Activated CD8-positive, alpha-beta memory T cell treated with anti-CD3 and anti-CD28 coated beads, Interleukin-2, amount 50 U/mL, for 1 hour (primary cell): ENCODE measurements at regions not wholly inside any gene's neighbourhood (a gene's known extent, or its start where the extent isn't known, plus 50 kb on each side); places are given as distances from the start of the nearest gene placed in this dataset.
A peak's percentile ranks its signal among the peaks of the same experiment; 100 is the strongest.

Experiments
- DNase-seq: peaks from one replicate; pipeline ENCODE4 v3.0.0-alpha.2; 2020; ENCODE audit errors: extremely low read depth

DNA sequence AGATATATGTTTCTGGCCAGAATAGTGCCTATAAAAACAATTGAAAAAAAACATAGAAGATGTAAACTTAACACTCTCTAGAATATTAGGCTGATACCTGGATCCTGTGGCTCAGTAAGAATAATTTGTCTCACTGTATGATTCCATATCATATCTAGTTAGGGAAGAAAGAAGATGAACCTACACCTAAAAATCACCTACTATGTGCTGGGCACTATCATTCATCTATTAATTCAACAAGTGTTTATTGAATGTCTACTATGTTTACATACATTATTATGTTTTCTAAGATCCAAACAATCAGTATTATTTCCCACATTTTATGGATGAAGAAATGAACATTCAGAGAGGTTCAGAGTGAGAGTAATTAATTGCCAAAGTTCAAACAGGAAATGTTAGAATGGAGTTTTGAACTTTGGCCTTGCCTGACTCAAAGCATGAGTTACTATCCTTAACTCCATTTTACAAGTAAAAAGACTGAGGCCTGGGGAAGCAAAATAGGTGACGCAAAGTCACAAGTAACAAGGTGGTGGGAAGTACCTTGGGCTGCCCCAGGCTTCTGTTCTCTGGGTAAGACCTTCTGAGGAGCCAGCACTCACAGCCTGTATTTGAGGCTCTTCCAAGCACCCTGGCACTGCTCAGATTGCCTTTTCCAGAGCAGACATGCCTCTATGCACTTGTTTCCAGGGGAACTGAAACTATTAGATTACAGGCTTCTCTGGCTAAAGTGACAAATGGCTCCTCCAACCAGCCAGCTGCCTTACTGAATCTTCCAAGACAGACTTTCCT, 111.1 kb upstream of the ACSL4 start:
- DNase-seq = no peak

GRCh38 chrX:109844986-109845385, 111.9 kb upstream of the ACSL4 start:
- DNase-seq = no peak

DNA sequence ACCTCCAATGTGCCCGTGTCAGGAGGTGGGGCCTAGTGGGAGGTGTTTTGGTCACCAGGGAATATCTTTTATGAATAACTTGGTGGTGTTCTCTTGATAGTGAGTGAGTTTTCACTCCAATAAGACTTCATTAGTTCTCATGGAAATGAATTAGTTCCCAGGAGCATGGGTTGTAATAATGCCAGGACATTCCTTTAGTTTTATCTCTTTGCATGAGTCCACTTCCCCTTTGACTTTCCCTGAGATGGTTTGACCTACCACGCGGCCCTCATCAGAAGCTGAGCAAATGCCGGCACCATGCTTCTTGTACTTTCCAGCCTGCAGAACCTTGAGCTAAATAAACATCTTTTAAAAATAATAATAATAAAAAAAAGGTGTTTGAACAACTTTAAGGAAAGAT, 112.9 kb upstream of the ACSL4 start:
- no peak for DNase-seq

DNA sequence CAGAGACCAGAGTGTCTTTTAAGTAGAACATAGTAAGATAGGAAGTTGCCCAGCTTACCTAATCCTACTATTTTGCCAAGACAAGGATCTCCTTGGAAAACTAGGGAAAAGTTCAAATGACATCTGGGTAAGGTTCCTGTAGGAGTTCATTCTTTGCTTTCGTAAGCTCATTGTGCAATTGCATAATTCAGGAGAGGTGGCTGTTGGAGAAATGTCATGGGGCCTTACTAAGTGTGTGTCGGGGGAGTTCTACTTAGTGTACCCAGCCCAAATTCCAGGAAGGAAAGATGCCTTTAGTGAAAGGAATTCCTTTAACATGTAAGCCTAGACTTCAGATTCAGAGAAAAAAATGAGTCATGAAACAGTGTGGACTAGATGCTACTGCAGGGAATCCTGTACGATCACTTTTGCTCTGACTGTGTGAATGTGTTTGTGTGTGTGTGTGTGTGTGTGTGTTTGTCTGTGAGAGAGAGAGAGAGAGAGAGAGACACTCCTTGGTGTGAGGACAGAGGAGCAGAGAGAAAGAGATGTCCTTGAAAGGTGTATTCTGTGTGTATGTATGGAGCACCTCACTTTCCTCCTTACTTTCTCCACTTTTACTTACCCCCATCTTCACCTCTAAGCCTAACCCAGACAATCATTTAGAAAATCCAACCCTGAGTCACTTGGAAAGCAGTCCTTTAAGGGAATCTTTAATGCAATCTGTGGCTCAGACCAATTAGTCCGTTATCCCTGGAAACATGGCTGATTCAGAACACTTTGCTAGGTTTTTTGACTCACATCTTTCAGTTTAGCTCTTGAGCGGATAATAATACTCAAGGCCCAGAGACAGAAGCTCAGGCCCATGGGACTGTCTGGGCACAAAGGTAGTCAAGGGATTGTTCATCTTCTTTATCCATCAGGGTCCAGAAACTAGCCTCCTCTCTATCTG, 114.5 kb upstream of the ACSL4 start:
- no peak for DNase-seq

- no peak for DNase-seq
Observed at GRCh38 chrX:109848461-109849050, 115.5 kb upstream of the ACSL4 start.

DNA sequence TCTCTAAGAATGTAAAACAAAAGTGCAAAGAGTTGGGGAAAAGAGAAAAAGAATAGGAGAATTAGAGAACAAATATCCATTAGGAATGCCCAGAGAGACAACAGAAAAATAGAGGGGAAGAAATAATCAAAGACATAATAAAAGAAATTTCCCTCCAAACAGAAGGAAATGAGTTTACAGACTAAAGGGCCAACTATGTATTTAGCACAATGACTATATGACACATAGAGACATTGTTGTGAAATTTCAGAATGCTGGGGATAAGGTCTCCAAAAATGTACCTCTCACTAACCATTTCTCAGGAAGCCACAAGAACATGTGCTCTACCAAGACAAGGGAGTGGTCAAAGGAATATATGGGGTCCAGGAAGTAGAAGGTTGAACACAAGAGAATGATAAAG, 121.0 kb upstream of the ACSL4 start:
- no peak for DNase-seq

DNA sequence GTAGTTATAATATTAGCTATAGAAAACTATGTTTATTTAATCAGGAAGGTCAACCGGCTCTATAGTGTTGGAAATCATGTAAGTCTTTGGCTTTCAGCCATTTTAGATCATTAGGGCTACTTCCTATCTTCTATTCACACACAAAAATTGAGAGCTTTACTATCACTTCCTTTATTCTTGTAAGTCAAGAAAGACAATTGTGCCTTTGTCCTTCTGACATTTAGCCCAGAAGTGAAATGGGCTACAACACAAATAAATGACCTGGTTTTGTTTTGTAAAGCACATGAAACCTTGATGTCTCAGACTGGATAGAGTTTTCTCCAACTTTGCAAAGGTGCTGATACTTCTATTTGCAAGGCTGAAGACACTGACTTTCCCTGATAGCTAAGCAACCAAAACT, 122.4 kb upstream of the ACSL4 start:
- no peak for DNase-seq

GRCh38 chrX:109856974-109857373, 123.9 kb upstream of the ACSL4 start:
- DNase-seq = peak; percentile 5

DNA sequence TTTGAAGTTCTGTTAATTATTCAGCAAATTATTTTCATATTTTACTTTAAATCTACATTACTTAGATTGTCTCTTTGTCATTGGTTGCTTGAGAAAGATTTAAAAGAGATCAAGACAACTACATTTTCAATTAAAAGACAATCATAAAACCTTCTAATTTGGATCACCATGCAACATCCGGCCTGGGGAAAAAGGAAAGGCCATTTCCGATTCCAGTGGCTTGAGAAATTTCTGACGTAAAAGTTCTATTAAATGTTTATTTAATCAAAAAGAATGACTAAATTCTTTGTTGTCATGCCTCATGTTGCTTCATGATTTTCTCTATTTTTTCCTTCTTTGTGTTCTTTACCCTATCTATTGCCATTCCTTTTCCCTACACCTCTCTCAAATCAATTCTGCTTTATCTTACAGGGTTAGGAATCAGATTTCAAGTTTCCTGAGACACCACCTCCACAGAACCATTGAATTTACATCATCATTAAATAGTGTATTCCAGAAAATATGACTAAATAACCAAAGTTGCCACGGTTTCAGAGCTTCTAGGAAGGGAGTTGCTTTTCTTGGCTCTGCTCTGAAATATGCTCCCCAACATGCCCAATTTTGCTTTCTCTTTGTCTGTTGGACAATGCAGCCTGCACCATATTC, 124.6 kb upstream of the ACSL4 start:
- no peak for DNase-seq

GRCh38 chrX:109858602-109859341, 125.7 kb upstream of the ACSL4 start:
- DNase-seq = no peak

DNA sequence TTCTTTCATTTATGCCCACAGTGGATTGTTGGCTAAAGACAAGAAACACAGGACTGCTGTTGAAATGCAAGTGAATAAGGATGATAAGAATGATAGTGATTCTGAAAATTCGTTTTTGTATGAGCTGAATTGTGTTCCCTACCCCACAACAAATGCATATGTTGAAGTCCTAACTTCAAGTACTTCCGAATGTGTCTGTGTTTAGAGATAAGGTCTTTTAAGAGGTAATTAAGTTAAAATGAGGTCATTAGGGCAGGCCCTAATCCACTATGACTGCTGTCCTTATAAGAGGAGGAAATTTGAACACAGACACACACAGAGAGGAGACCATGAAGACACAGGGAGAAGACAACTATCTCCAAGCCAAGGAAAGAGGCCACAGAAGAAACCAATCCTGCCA, 126.6 kb upstream of the ACSL4 start:
- DNase-seq = no peak

GRCh38 chrX:109862433-109862832, 129.4 kb upstream of the ACSL4 start:
- DNase-seq = no peak

DNA sequence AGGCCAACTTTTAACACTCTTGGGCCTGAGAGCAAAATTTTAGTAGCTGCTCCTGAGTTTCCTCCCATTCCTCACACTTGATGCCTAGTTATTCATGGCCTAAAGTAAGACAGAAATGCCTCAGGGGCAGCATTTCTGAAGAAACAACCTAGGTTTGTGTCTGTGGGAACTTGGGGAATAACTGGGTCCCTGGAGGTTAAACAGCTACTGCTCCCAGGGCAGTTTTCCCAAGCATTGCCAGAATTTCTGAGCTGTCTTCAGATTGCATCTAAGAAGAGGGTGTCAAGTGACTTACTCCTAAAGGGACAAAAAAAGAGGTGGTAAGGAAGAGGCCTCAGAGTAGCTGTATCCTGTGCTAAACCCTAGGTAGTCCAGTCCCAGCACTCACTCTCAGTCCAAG, 130.8 kb upstream of the ACSL4 start:
- DNase-seq = no peak

- no peak for DNase-seq
Observed at GRCh38 chrX:109871121-109871888, 131.6 kb upstream of the TMEM164 start.

GRCh38 chrX:109872021-109872732, 130.7 kb upstream of the TMEM164 start:
- DNase-seq = no peak

DNA sequence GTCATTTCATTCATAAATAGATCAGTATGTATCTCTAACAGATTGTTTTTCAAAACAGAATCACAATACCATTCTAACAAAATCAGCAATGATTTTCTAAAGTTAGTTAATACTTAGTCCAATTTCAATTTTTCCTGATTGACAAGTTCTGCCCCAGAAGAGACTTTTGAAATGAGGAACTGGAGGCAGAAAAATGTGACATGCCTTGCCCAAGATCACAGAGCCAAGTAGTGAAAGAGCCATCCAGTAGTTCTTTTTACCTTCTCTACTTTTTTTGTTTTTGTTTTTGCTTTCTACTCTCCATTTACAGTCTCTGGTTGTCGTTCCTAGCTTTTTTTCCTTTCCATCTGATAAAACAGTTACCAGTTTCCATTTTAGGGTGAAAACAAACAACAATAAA, 129.3 kb upstream of the TMEM164 start:
- DNase-seq = no peak

- DNase-seq = no peak
Observed at GRCh38 chrX:109873983-109874382, 128.9 kb upstream of the TMEM164 start.

DNA sequence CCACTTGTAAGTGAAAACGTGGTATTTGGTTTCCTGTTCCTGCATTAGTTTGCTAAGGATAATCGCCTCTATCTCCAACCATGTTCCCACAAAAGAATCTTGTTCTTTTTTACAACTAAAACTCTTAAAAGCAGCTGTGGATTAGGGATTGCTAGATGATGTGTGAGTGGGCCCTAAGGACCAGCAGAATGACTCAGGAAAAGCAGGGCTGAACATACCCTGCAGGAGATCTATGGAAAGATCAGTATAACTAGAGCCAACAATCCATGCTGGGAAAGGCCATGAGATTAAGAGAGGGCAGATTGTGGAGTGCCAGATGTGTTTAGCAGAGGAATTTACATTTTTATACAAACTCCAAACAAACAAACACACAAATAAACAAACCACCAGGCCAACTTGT, 128.4 kb upstream of the TMEM164 start:
- DNase-seq = no peak

DNA sequence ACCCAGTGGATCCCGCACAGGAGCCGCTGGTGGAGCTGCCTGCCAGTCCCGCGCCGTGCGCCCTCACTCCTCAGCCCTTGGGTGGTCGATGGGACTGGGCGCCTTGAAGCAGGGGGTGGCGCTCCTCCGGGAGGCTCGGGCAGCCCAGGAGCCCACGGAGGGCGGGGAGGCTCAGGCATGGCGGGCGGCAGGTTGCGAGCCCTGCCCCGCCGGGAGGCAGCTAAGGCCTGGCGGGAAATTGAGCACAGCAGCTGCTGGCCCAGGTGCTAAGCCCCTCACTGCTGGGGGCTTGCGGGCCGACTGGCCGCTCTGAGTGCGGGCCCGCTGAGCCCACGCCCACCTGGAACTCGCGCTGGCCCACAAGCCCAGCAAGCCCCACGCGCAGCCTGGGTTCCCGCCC, 127.1 kb upstream of the TMEM164 start:
- DNase-seq = no peak

DNA sequence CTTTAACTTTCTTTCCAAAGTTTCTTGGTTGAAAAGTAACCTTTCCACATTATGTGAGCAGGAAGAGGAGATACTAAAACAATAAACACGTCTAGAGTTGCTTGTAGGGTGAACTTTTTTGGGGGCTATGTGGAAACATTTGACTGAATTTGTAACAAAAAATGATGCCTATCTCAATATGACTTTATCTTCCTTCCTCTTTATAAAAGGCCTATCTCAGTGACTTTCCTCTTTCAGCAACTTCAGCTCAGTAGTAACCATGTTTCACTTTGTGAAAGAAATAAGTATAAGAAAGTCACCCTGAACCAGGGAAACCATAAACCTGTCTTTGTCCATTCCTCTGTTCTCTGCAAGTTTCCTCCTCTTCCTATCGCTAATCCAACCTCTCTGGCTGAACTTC, 124.7 kb upstream of the TMEM164 start:
- no peak for DNase-seq
